HG03558 (cell line): ENCODE measurements at regions not wholly inside any gene's neighbourhood (a gene's known extent, or its start where the extent isn't known, plus 50 kb on each side); places are given as distances from the start of the nearest gene placed in this dataset.

ENCODE experiments used
- ATAC-seq: cut with Tn5 transposase; IDR thresholded peaks from one replicate; pipeline ENCODE4 v1.9.1; 2021; ENCODE audit warnings: moderate number of reproducible peaks; ENCODE audit not compliant: unreplicated experiment; ENCODE audit errors: extremely low read depth

DNA sequence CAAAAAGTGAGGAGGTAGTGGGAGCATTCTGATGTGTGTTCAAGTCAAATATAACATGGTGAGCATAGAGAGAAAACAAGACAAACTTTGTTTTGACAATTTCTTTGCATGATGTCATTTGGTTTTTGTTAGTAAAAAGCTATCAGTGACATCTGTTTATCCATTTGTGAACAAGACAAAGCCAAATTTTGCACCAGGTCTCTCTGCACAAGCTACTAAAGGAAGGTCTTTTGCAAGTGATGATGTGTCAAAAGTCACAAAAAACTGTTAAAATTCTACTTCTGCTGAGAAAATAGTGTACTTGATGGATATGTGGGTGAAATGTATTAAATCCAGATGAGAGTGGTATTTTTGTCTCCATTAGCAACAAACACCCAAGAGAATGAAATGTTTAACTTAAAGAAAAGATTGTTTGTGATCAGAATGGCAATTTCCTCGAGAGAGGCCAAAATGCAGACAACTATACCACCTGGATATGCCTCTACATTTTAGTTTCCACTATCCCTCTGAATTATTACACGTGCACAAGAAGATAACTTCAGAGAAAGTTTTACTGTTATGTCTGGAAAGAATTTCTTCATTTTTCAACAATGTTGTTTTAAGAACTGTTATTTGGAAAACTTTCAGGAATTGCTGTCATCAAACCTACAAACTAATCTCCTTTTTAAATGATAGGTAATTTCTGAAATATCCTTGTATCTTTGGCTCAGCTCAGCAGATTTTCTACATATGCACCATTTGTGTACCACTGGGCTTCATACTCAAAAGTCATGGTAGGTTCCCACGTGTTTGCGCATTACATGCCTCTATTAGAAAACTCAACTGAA lies 807.4 kb upstream of the ADGRL2 start:
- ATAC-seq, result no peak

- ATAC-seq, result no peak
Observed at GRCh38 chr1:80989455-80989854, 811.3 kb upstream of the ADGRL2 start.

GRCh38 chr1:80988926-80989325 lies 811.8 kb upstream of the ADGRL2 start:
- ATAC-seq, result no peak

GRCh38 chr1:80987824-80988223 lies 812.9 kb upstream of the ADGRL2 start:
- no peak for ATAC-seq

DNA sequence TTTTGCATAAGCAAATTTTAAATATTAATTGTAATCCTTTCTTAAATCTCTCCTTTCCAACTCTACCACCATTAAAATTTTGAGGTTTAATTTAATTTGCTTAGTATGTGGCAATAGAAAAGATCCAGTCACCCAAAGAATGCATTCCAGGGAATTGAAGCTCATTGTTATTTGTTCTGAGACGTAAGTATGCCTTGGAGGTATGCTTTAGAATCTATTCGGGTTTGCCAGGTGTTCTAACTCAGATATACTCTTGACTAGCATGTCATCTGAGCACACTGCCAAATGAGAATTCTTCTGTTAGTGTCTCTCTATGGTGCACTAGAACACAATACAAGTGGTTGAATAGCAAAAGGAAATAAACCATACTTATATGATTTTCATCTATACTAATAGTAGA lies 813.6 kb upstream of the ADGRL2 start:
- no peak for ATAC-seq

- no peak for ATAC-seq
Observed at GRCh38 chr1:80982831-80983230, 817.9 kb upstream of the ADGRL2 start.

GRCh38 chr1:80973101-80973500 lies 827.6 kb upstream of the ADGRL2 start:
- ATAC-seq, result no peak

GRCh38 chr1:80966266-80966665 lies 834.5 kb upstream of the ADGRL2 start:
- ATAC-seq, result no peak

DNA sequence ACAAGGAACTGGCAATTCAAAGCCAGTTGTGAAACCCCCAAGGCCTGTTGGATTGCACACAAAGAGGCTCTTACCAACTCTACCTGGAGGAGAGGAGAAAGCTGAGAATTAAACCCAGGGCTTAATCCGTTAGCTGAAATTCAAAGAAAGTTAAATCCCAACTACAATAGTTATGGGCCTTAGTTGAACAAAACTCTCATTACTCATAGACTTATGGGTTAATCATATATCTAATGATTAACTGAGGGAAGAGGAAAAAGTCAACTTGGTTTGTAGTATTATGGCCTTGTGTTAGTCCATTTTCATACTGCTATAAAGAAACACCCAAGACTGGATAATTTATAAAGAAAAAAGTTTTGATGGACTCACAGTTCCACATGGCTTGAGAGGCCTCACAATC lies 838.2 kb upstream of the ADGRL2 start:
- ATAC-seq, result no peak

DNA sequence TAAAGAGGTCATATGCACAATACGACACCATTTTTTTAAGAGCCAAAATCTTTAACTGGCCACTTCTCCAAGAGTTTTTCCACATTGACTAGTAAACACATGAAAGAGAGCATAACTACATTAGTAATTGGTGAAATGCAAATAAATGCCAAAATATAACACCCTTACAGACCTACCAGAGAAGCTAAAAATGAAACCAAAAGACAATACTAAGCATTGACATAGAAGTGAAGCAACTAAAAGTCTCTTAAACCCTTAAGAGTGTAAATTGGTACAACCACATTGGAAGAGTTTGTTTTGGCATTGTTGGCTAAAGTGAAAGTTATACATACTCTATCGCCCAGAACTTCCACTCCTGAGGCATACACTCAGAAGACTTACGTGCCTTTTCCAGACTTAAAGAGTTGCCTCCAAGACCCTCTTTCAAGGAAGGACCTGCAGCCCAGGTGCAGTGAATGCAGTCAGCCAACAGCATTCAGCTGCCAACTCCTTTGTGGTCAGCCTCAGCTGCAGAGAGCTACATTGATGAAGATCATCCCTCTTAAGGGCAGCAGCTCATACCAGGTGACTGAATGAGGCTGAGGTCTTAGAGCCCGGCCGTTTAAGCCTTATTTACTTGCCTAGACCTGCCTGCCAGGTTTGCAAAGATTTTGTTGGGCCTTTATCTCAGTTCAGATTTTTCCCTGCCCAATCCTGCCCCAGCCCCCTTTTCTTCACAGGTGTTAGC lies 839.1 kb upstream of the ADGRL2 start:
- ATAC-seq, result no peak

DNA sequence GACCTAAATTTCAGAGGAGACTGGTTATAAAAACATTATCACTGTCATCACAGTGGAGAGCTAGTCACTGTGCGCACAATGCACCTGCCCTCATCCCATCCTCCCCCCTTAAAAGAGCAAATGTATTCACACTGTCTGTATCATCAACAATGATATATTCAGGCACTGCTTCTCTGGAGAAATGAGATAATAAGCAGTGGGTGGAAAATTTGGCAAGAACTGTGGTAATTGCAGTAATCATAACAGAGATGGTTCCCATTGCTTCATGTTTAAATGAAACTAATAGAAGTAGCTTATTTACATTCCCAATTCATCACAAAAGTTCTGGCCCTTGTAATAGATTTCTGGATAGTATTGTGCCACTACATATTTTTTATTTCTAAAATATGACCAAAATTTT lies 867.4 kb upstream of the ADGRL2 start:
- ATAC-seq, result no peak

GRCh38 chr1:80931178-80931577 lies 869.6 kb upstream of the ADGRL2 start:
- ATAC-seq, result no peak

DNA sequence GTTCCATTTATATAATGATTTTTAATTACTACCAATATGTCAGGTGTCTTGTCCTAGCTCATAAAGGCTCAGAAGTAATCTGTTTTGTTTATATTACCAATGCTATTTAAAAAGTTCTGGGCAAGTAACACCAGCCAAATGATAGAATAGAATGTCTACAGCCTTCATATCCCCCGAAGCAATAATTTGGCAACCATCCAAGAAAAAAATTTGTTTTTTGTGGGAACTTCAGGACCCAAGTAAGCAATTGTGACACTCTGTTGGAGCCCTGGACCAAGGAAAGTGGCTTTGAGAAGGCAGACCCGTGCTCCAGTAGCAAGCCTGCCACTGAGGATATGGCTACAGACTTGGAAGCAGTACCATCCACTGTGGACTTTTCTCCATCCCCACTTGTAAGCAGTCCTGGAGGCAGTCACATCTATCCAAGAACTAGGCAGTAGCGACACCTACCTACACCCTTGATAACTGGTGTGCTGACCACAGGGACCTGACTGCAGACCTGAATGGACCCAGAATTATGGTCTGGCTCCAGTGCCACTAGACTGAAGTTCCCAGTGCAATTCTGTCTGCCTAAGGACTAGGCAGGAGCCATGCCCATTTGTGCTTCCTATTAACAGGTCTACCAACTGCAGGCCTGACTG lies 870.7 kb upstream of the ADGRL2 start:
- ATAC-seq, result no peak

- ATAC-seq, result no peak
Observed at GRCh38 chr1:80926531-80926930, 874.2 kb upstream of the ADGRL2 start.

DNA sequence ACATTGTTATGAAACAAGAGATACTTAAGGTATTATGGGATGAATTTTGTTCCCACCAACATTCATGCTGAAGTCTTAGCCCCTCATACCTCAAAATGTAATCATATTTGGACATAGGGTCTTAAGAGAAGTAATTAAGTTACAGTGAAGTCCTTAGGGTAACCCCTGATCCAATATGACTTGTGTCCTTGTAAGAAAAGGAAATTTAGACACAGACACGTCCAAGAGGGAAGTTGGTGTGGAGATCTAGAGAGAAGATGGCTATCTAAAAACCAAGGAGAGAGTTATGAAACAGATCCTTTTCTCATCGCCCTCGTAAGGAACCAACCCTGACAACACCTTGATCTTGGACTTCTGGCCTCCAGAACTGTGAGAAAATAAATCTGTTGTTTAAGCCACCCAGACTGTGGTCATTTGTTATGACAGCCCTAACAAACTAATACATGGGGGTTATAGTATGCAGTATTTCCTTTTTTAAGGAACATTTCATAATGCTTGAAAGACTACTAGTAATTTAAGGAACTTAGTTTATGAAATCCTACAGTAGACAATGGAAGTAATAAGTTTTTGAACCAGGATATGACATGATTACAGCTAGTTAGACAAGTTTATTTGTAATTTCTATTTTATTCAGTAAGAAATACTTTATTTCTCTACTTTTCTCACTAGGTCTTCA lies 875.5 kb upstream of the ADGRL2 start:
- no peak for ATAC-seq

DNA sequence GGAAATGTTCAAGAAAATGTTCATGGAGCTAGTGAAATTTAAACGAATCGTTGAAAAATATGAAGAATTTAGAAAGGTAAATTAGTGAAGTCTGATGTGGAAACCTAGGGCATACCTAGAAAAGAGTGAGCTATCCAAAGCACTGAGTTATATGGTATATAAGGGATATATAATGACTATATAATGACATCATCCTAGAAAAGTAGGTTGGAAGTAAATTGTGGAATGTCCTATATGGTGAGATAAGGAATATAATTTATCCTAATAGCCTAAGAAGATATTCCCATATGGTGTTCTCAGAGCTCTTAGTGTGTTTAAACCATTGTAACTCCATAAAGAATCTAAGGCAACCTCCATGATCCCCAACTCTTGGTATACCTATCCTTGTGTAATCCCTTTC lies 876.4 kb upstream of the ADGRL2 start:
- ATAC-seq, result no peak

- no peak for ATAC-seq
Observed at GRCh38 chr1:80922906-80923305, 877.8 kb upstream of the ADGRL2 start.

DNA sequence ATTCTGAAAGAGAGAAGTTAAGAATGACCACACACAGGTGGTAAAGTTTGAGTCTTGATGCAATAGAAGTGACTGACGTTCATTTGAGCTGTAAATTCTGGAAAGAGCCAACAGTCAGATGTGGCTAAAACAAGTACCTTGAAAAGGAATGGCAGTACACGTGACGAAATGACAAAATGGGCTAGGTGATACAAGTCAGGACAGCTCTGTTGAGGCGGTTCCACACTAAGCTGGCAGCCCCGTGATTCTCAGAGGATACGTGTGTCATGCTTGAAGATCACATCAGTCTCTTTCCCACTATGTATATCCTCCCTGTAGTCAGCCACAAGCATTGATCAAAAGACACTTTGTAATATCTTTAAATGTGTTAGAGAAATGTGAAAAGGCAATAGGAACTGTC lies 881.3 kb upstream of the ADGRL2 start:
- no peak for ATAC-seq

- no peak for ATAC-seq
Observed at GRCh38 chr1:80918380-80918779, 882.4 kb upstream of the ADGRL2 start.

DNA sequence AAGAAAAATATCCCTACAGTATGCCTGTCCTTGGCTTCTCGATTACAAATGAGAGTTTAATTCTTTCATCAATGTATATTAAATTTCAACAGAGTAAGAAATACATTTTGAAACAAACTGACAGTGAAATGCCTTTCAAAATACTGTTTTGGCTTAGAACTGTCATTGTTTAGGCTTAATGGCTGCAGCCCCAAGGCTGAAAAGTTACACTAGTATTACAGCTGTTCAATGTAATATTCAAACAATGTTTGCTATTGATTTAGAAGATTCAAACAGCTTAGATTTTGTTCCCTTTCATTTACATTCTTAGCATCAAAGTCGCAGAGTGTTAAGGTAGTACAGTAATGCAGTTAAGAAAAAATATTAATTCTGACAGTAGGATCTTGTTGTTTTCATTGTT lies 882.9 kb upstream of the ADGRL2 start:
- no peak for ATAC-seq

GRCh38 chr1:80917225-80917624 lies 883.5 kb upstream of the ADGRL2 start:
- ATAC-seq, result no peak
